WTC11 (cell line): ENCODE measurements at regions not wholly inside any gene's neighbourhood (a gene's known extent, or its start where the extent isn't known, plus 50 kb on each side); places are given as distances from the start of the nearest gene placed in this dataset.

ENCODE experiments used
- ATAC-seq: fragments of 200-7000 bp; cut with Tn5 transposase; 2 replicates; pipeline ENCODE4 v1.10.0; 2021; ENCODE audit warnings: mild to moderate bottlenecking, moderate library complexity
- CTCF ChIA-PET: fragments of 300-600 bp; sonication (Branson Sonifier 250); formaldehyde crosslinking; loops from one replicate; lab custom pipeline; 2021; ENCODE audit warnings: antibody characterized with exemption; lab: Charles Lee
- POLR2A ChIA-PET: fragments of 350-600 bp; sonication (Branson Sonifier 250); formaldehyde crosslinking; loops from one replicate; lab custom pipeline; 2021; ENCODE audit warnings: antibody characterized with exemption; lab: Charles Lee
- DNase-seq: peaks from one replicate; pipeline ENCODE4 v3.0.0; 2021; ENCODE audit warnings: low spot score
- H3K27ac Mint-ChIP-seq: 2 replicates; pipeline ENCODE4 v1.8.0; 2021; ENCODE audit warnings: mixed read lengths
- H3K27me3 Mint-ChIP-seq: 2 replicates; pipeline ENCODE4 v1.8.0; 2021; ENCODE audit warnings: low read depth, mild to moderate bottlenecking, moderate library complexity, mixed read lengths
- H3K36me3 Mint-ChIP-seq: 2 replicates; pipeline ENCODE4 v1.8.0; 2021; ENCODE audit warnings: mixed read lengths
- H3K4me1 Mint-ChIP-seq: 2 replicates; pipeline ENCODE4 v1.8.0; 2022; ENCODE audit warnings: mixed read lengths
- H3K4me3 Mint-ChIP-seq: 2 replicates; pipeline ENCODE4 v1.8.0; 2021; ENCODE audit warnings: mild to moderate bottlenecking, moderate library complexity, mixed read lengths
- H3K9me3 Mint-ChIP-seq: 2 replicates; pipeline ENCODE4 v1.8.0; 2021; ENCODE audit warnings: mixed read lengths
- AFF4 ChIP-seq: sonication (generic); formaldehyde crosslinking; IDR thresholded peaks from 2 replicates; pipeline ENCODE4 v1.8.1; 2023; ENCODE audit warnings: mild to moderate bottlenecking, missing genetic modification reagents, borderline replicate concordance
- CBFB ChIP-seq: sonication (generic); formaldehyde crosslinking; IDR thresholded peaks from 2 replicates; pipeline ENCODE4 v1.8.1; 2022; ENCODE audit warnings: mild to moderate bottlenecking, low read depth, missing genetic modification reagents
- ESRRA ChIP-seq: sonication (generic); formaldehyde crosslinking; IDR thresholded peaks from 2 replicates; pipeline ENCODE4 v1.8.1; 2022; ENCODE audit warnings: mild to moderate bottlenecking, missing genetic modification reagents, borderline replicate concordance
- GTF2I ChIP-seq: fragments of 250-450 bp; sonication (Bioruptor Pico); conservative IDR thresholded peaks from 2 replicates; pipeline ENCODE4 v1.4.0; 2021; ENCODE audit warnings: mild to moderate bottlenecking
- IRF1 ChIP-seq: sonication (generic); formaldehyde crosslinking; IDR thresholded peaks from 2 replicates; pipeline ENCODE4 v1.8.0; 2023; ENCODE audit warnings: missing genetic modification reagents
- NFE2L1 ChIP-seq: sonication (generic); formaldehyde crosslinking; IDR thresholded peaks from 2 replicates; pipeline ENCODE4 v1.8.1; 2023; ENCODE audit warnings: missing genetic modification reagents
- OVOL2 ChIP-seq: fragments of 250-450 bp; sonication (Bioruptor Pico); IDR thresholded peaks from 2 replicates; pipeline ENCODE4 v1.9.0; 2021; ENCODE audit warnings: mild to moderate bottlenecking, borderline replicate concordance
- PRDM15 ChIP-seq: sonication (generic); formaldehyde crosslinking; IDR thresholded peaks from 2 replicates; pipeline ENCODE4 v1.8.0; 2022; ENCODE audit warnings: missing genetic modification reagents
- TEAD4 ChIP-seq: sonication (generic); formaldehyde crosslinking; IDR thresholded peaks from 2 replicates; pipeline ENCODE4 v1.8.0; 2022; ENCODE audit warnings: mild to moderate bottlenecking, missing genetic modification reagents
- ZNF263 ChIP-seq: sonication (generic); formaldehyde crosslinking; IDR thresholded peaks from 2 replicates; pipeline ENCODE4 v1.8.1; 2022; ENCODE audit warnings: low read depth, mild to moderate bottlenecking, moderate library complexity, missing genetic modification reagents
- ZNF281 ChIP-seq: sonication (generic); formaldehyde crosslinking; IDR thresholded peaks from 2 replicates; pipeline ENCODE4 v1.8.0; 2023; ENCODE audit warnings: mild to moderate bottlenecking, missing genetic modification reagents
- TF ChIP-seq, protein P1 (sequence below): fragments of 250-450 bp; sonication (Bioruptor Pico); IDR thresholded peaks from 2 replicates; pipeline ENCODE4 v1.9.0; 2021; ENCODE audit warnings: moderate library complexity, mild to moderate bottlenecking, inconsistent platforms, borderline replicate concordance
- TF ChIP-seq, protein P2 (sequence below): sonication (generic); formaldehyde crosslinking; IDR thresholded peaks from 2 replicates; pipeline ENCODE4 v1.8.0; 2022; ENCODE audit warnings: mild to moderate bottlenecking, missing genetic modification reagents
- TF ChIP-seq, protein P3 (sequence below): sonication (generic); formaldehyde crosslinking; IDR thresholded peaks from 2 replicates; pipeline ENCODE4 v1.8.0; 2023; ENCODE audit warnings: missing genetic modification reagents, mild to moderate bottlenecking, borderline replicate concordance
- TF ChIP-seq, protein P4 (sequence below): fragments of 250-450 bp; sonication (Bioruptor Pico); IDR thresholded peaks from 2 replicates; pipeline ENCODE4 v1.8.0; 2021; ENCODE audit warnings: mild to moderate bottlenecking

DNA sequence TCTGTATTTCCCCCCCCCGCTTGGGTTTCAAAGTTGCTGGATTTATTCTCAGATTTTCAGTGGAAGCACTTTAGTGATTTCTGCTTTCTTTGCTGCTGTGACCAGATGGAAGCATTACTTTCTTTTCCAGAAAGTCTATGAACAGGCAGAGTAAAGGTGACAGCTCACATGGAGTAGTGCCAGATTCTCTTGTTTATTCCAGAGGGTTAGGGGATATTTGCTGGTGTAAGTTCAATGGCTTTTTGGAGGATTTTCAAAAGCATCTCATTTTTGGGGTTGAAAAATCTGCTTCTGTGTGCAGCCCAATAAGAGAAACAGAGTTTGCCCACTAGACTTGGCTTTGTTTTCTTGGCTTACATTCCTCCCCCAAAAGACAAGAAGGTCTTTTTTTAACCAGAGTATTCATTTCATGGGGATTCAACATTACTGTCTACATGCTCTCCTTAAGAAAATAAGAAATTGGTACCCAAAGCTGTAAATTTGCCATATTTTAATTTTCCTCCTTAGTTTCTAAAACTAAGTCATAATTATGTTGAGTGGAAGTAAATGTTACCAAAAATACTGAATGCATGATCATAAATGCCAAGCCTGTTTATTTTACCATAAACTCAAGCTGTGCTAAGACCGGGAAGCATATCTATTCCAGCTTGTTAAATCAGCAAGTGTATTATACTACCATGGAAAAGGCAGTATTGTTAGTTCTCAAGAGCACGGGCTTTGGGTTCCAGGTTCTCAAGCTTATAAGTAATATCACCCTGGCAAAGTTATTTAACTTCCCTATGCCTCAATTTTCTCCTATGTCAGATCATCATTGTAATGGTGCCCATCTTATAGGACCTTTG is 557.2 kb downstream of the CPS1 start (continued):
- TF ChIP-seq, protein P1, sequence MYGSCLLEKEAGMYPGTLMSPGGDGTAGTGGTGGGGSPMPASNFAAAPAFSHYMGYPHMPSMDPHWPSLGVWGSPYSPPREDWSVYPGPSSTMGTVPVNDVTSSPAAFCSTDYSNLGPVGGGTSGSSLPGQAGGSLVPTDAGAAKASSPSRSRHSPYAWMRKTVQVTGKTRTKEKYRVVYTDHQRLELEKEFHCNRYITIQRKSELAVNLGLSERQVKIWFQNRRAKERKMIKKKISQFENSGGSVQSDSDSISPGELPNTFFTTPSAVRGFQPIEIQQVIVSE (CRISPR knock-in tag) = no peak
- TF ChIP-seq, protein P2, sequence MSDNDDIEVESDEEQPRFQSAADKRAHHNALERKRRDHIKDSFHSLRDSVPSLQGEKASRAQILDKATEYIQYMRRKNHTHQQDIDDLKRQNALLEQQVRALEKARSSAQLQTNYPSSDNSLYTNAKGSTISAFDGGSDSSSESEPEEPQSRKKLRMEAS (CRISPR knock-in tag) = no peak
- TF ChIP-seq ESRRA (CRISPR knock-in tag) (no peak), CBFB (CRISPR knock-in tag) (no peak)
- TF ChIP-seq, protein P3, sequence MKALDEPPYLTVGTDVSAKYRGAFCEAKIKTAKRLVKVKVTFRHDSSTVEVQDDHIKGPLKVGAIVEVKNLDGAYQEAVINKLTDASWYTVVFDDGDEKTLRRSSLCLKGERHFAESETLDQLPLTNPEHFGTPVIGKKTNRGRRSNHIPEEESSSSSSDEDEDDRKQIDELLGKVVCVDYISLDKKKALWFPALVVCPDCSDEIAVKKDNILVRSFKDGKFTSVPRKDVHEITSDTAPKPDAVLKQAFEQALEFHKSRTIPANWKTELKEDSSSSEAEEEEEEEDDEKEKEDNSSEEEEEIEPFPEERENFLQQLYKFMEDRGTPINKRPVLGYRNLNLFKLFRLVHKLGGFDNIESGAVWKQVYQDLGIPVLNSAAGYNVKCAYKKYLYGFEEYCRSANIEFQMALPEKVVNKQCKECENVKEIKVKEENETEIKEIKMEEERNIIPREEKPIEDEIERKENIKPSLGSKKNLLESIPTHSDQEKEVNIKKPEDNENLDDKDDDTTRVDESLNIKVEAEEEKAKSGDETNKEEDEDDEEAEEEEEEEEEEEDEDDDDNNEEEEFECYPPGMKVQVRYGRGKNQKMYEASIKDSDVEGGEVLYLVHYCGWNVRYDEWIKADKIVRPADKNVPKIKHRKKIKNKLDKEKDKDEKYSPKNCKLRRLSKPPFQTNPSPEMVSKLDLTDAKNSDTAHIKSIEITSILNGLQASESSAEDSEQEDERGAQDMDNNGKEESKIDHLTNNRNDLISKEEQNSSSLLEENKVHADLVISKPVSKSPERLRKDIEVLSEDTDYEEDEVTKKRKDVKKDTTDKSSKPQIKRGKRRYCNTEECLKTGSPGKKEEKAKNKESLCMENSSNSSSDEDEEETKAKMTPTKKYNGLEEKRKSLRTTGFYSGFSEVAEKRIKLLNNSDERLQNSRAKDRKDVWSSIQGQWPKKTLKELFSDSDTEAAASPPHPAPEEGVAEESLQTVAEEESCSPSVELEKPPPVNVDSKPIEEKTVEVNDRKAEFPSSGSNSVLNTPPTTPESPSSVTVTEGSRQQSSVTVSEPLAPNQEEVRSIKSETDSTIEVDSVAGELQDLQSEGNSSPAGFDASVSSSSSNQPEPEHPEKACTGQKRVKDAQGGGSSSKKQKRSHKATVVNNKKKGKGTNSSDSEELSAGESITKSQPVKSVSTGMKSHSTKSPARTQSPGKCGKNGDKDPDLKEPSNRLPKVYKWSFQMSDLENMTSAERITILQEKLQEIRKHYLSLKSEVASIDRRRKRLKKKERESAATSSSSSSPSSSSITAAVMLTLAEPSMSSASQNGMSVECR = no peak

DNA sequence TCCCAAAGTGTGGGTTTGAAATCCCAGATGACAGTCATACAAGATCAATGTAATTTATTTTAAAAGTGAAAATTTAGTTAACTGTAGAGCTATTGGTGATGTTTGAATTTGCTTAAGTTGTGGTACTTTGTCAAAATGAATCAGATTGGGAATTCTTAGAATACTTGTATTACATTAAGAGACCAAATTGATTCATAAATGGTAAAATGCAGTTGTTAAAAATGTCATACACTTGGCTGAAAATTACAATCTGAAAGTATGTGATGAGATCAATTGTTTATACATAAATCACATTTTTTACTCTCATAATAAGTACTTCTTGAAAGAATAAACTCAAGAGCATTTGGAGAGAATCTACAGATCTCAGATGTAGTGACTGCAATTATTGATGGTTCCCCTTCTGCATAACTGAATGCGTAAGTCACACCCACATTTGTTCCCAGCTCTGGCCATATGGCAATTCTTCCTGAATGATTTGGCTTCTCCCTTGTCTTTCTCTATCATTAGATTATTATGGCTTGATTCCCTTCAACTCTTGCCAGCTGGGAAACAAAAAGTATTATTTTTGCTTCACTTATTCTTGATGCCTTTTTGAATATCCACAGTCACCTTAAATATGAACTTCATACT is 558.5 kb downstream of the CPS1 start:
- DNase-seq (no peak), ATAC-seq (no peak)
- H3K27ac Mint-ChIP-seq = no peak overlapping the region
- H3K4me1 Mint-ChIP-seq = no peaks in the 10 kb centered on the region
- H3K4me3 Mint-ChIP-seq = no peak overlapping the region
- no peaks in the 10 kb centered on the region for H3K9me3 Mint-ChIP-seq
- no peaks in the 10 kb centered on the region for H3K36me3 Mint-ChIP-seq
- ChIA-PET POLR2A (no interaction called here), CTCF (no interaction called here)
- H3K27me3 Mint-ChIP-seq = no peaks in the 10 kb centered on the region
- TF ChIP-seq ZNF281 (CRISPR knock-in tag) (no peak), GTF2I (no peak), ZNF263 (no peak), IRF1 (CRISPR knock-in tag) (no peak), OVOL2 (no peak), TEAD4 (CRISPR knock-in tag) (no peak), NFE2L1 (CRISPR knock-in tag) (no peak), AFF4 (CRISPR knock-in tag) (no peak), CBFB (CRISPR knock-in tag) (no peak), PRDM15 (CRISPR knock-in tag) (no peak)
- TF ChIP-seq, protein P4, sequence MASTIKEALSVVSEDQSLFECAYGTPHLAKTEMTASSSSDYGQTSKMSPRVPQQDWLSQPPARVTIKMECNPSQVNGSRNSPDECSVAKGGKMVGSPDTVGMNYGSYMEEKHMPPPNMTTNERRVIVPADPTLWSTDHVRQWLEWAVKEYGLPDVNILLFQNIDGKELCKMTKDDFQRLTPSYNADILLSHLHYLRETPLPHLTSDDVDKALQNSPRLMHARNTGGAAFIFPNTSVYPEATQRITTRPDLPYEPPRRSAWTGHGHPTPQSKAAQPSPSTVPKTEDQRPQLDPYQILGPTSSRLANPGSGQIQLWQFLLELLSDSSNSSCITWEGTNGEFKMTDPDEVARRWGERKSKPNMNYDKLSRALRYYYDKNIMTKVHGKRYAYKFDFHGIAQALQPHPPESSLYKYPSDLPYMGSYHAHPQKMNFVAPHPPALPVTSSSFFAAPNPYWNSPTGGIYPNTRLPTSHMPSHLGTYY (CRISPR knock-in tag) = no peak
